DMS114 treated with DMSO at 0.1 percent for 48 hours (cell line): ENCODE measurements at regions not wholly inside any gene's neighbourhood (a gene's known extent, or its start where the extent isn't known, plus 50 kb on each side); places are given as distances from the start of the nearest gene placed in this dataset.
"Not testable (repeated sequence)": the region's sequence is repeated elsewhere in the genome, so short reads cannot be mapped to it uniquely, and the experiment has no call there.

Experiments used
- DNase-seq: peaks from one replicate; lab custom pipeline; 2025; ENCODE audit not compliant: unreplicated experiment; lab: John Stamatoyannopoulos, UW

GRCh38 chr1:30083800-30084464 is 639.5 kb downstream of the MATN1 start:
- no peak for DNase-seq

DNA sequence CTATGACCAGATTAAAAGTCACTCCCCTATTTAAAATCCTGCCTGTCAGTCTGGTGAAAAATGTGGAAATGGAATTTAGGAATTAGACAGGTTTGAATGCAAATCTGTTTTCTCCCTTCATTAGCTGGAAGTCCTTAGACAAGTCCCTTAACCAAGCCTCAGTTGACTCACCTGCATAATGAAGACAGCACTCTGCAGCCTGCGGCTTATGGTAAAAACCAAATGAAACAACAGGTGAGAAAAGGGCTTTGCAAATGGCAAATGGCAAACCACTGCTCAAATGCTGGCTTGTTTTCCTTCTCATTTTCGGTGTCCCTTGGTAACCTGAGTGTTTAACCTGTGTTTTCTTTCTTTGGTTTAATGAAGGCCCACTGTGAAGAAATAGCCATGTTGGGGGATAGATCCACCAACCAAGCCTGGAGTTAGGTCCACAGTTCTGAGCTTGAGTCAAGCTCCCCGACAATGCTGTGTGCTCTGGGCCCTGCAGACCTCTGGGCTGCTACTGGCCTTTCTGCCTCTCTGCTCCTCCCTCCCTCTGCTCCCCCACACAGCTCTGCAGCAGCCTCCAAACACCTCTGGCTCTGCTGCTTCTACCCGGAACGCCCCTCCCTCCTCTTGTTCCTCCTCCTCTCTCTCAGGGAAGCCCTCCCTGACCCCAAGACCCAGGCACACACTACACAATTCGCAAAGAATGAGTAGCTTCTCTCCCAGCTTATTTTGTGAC is 641.8 kb downstream of the MATN1 start:
- no peak for DNase-seq

DNA sequence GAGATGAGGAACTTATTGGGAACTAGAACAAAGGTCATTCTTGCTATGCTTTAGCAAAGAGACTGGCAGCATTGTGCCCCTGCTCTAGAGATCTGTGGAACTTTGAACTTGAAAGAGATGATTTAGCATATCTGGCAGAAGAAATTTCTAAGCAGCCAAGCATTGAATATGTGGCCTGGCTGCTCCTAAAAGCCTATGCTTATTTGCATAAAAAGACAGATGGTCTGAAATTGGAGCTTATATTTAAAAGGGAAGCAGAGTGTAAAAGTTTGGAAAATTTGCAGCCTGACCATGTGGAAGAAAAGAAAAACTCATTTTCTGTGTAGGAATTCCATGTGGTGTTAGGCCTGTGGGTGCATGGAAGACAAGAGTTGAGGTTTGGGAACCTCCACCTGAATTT is 647.5 kb downstream of the MATN1 start:
- not testable (repeated sequence) for DNase-seq

- no peak for DNase-seq
These were observed 654.5 kb downstream of the MATN1 start for GRCh38 chr1:30068787-30069472.

DNA sequence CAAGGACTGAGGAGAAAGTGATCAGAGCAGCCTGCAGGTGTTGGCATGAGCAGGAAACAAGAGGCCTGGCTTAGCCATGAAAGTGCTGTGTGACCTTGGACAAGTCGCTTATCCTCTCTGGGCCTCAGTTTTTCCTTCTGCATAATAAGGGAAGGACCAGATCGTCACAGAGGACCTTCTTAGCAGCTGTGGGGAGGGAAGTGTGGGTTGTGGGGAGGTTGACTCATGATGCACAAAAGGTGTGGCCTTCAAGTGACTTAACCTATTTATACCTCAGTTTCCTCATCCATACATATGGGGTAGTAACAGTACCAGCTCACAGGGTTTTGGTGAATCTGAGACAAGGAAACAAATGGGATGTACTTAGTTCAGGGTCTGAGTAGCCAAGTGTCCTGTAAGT is 658.8 kb downstream of the MATN1 start:
- no peak for DNase-seq

- DNase-seq: no peak
These were observed 659.6 kb downstream of the MATN1 start for GRCh38 chr1:30063621-30064280.

GRCh38 chr1:30061292-30062220 is 661.8 kb downstream of the MATN1 start:
- DNase-seq: no peak

DNA sequence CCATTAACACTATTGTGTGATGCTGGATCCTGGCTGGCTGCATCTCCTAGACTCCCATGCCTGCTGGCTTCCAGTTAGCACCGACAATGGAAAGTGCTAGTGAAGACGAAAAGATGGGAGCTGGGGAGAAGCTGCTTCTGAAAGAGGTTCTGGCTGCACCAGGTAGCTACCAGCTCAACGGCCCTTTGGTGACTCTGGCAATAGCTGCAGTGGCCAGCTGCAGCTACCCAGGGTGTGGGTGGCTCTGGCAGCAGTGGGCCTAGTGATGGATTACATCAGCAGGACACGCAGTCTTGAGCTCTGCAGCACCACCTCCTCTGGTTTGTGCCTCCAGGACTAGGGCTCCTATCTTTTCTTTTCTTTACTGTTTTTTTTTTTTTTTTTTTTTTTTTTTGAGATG is 662.6 kb downstream of the MATN1 start:
- DNase-seq: no peak

- DNase-seq: no peak
These were observed 664.4 kb downstream of the MATN1 start for GRCh38 chr1:30058970-30059369.

DNA sequence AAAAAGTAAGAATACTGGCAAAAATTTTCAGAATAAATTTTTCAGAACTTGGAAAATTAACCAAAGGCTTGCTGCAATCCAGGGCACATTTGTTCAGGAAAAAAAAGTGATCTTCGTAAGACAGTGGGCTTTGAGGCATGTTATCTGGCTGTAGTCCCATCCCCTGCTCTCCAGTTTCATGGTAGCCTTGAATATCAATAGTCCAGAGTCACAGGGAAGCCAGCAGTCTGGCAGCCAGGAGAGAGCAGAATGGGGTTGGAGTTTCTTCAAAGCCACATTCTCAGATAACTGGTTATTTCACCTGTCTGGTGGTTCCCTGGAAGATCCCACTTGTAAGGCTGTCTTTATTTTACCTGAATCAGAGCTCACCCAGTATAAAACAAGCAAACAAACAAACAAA is 669.3 kb downstream of the MATN1 start:
- no peak for DNase-seq

DNA sequence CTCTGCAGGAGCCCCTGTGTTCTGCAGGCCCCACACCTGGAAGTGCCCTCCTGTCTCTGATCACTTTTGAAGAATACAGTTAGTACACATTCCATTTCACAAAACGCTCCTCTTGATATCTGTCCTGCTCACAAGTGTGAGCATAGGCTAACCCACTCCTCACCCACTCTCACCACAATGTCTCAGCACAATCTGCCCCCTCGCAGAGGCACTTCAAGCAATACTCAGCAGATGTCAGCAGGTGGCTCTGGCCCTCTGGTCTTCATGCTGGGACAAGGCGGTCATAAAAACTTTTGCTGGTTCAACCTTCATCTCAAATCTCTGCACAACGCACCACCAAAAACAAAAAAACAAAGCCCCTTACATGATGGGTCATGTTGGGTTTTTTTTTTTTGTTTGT is 671.2 kb downstream of the MATN1 start:
- no peak for DNase-seq

GRCh38 chr1:30051777-30052176 is 671.6 kb downstream of the MATN1 start:
- DNase-seq: no peak

DNA sequence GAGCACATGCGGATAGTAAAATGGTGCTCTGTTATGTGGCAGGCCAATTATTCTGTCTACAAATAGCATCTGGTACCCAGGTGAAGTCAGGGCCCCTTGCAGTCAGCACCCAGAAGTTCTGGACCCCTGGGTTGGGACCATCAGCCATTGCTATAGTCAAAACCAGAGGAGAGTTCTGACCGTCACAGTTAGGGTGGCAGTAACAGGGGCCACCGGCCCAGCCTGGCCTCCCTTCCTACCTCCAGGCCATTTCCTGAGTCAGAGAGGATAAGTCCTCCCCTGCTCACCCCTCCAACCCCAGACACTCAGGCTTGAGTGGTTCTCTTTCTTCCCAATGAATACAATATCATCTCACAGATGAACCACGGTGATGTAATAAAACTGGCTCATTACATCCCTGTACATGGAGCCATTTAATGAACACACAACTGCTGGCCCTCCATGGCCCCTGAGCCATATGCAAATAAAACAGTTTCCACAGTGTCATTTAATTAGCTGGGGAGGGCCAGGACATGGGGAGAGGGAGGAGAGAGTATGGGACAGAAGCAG is 673.6 kb downstream of the MATN1 start:
- no peak for DNase-seq

GRCh38 chr1:30048905-30049304 is 674.5 kb downstream of the MATN1 start:
- DNase-seq: no peak

DNA sequence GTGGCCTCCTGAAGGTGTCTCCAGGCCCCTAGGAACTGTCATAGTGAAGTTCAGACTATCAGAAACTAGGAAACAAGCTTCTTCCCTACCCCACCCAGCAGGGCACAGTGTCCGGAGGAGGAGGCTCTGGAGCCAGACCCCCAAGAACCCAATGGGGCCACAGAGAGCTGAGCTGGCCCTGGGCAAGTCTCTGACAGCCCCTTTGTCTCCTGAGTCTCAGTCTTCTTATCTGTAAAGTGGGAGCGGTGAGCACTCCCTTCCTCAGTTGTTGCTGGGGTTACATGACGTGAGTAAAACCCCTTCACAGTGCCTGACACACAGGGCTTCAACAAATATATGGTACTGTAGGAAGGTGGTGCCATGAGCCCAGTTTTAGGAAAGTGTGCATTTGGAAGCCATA is 675.8 kb downstream of the MATN1 start:
- DNase-seq: no peak

- no peak for DNase-seq
These were observed 676.6 kb downstream of the MATN1 start for GRCh38 chr1:30046751-30047150.

DNA sequence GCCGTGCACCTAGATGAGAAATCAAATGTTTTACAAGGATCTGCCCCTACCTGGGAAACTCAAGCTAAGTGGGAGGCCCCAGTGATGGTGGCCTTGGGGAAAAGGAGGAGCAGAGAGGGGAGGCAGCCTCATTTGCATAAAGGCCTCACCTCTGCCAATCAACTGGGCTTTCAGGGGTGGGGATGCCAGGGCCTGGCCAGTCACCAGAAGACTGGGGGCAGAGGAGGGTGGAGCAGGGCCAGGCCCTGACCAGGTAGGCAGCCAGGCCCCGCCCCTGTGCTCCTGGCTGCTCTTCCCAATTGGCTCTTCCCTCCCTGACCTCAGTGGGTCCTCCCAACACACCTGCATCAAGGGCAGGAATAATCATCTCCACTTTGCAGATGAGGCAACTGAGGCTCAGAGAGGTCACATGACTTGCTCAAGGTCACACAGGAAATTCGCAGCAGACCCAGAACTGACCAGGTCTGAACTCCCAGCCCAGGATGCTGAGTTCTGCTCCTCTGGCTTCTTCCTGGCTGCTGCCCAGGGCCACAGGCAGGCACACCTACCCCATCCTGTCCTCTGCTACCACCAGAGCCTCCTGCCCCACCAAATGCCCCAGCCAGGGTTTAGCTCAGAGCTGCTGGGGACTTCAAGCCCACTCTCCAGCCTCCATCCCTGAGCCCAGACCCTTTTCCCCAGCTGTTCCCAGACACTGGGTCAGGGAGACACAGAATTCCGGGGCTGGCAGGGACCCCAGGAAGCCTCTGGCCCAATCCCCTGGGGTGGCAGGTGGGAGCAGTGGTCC is 677.9 kb downstream of the MATN1 start:
- DNase-seq: no peak

GRCh38 chr1:30044656-30045144 is 678.7 kb downstream of the MATN1 start:
- no peak for DNase-seq

DNA sequence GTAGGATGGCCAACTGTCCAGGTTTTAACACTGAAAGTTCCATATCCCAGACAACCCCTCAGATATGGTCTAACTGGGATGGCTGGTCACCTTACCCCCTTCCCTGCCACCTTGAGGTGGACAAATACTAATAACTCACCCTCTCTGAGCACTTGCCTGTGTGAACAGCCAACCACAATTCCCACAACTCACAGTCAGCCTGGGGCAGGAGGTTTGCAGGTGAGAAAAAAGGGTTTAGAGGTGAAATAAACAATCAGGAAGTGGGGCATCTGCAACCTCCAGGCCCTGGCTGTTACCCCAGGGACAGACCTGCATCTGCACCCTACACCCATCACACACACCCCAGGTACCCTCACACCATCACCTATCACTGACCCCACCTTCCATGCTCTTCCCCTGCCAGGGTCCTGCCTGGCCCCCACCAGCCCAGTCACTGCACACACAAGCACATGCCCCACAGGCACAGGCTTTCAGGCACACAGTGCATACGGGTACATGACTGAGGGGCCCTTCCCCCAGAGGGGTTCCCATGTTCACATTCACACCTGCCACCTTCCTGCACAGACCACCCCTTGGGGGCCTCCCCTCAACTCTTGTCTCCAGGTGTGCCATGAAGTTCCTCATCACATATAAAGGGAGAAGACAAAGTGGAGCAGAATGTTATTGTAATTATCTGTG is 679.5 kb downstream of the MATN1 start:
- no peak for DNase-seq
